ENCODE measurements at regions not wholly inside any gene's neighbourhood (a gene's known extent, or its start where the extent isn't known, plus 50 kb on each side); places are given as distances from the start of the nearest gene placed in this dataset.
"Not testable (repeated sequence)": the region's sequence is repeated elsewhere in the genome, so short reads cannot be mapped to it uniquely, and the experiment has no call there.

DNA sequence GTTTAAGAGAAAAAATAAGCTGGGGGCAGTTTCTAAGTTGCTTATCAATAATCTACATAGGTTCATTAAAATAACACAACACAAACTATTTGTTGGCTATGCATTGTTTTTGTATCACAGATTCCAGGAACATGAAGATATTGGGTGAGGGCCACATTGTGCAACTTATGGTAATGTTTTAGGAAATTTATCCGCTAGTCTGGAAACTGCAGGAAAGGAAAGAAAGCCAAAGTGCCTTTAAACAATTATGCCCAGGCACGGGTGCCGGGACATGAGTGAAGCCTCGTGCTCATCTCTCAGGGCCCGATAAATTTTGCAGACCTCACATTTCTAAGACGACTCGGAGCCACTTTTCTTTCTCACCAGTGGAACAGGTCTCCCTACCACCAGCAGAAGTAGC lies 52.6 kb upstream of the GOLGA8Q start:
- TF ChIP-seq, protein P1, sequence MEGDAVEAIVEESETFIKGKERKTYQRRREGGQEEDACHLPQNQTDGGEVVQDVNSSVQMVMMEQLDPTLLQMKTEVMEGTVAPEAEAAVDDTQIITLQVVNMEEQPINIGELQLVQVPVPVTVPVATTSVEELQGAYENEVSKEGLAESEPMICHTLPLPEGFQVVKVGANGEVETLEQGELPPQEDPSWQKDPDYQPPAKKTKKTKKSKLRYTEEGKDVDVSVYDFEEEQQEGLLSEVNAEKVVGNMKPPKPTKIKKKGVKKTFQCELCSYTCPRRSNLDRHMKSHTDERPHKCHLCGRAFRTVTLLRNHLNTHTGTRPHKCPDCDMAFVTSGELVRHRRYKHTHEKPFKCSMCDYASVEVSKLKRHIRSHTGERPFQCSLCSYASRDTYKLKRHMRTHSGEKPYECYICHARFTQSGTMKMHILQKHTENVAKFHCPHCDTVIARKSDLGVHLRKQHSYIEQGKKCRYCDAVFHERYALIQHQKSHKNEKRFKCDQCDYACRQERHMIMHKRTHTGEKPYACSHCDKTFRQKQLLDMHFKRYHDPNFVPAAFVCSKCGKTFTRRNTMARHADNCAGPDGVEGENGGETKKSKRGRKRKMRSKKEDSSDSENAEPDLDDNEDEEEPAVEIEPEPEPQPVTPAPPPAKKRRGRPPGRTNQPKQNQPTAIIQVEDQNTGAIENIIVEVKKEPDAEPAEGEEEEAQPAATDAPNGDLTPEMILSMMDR (IDR thresholded peaks at IDR 0.05) = not testable (repeated sequence)
- not testable (repeated sequence) for TF ChIP-seq POLR2A (IDR thresholded peaks at IDR 0.05)
